ENCODE measurements at regions not wholly inside any gene's neighbourhood (a gene's known extent, or its start where the extent isn't known, plus 50 kb on each side); places are given as distances from the start of the nearest gene placed in this dataset.

- TF ChIP-seq EZH2 (IDR thresholded peaks at IDR 0.05; ENCODE audit: borderline replicate concordance, control insufficient read depth, low read depth, low read length) (no peak), MEF2B (IDR thresholded peaks at IDR 0.05; ENCODE audit: partially characterized antibody, poor library complexity, severe bottlenecking) (no peak), TCF12 (IDR thresholded peaks at IDR 0.05; ENCODE audit: low read depth, low read length) (no peak), CBFB (IDR thresholded peaks at IDR 0.05; ENCODE audit: low read depth) (no peak), ZBED1 (IDR thresholded peaks at IDR 0.05; ENCODE audit: borderline replicate concordance) (no peak), RFX5 (IDR thresholded peaks at IDR 0.05; ENCODE audit: low read depth, low read length) (no peak), ZZZ3 (IDR thresholded peaks at IDR 0.05; ENCODE audit: control insufficient read depth, insufficient read length, low read depth) (no peak)
- TF ChIP-seq, protein P1, sequence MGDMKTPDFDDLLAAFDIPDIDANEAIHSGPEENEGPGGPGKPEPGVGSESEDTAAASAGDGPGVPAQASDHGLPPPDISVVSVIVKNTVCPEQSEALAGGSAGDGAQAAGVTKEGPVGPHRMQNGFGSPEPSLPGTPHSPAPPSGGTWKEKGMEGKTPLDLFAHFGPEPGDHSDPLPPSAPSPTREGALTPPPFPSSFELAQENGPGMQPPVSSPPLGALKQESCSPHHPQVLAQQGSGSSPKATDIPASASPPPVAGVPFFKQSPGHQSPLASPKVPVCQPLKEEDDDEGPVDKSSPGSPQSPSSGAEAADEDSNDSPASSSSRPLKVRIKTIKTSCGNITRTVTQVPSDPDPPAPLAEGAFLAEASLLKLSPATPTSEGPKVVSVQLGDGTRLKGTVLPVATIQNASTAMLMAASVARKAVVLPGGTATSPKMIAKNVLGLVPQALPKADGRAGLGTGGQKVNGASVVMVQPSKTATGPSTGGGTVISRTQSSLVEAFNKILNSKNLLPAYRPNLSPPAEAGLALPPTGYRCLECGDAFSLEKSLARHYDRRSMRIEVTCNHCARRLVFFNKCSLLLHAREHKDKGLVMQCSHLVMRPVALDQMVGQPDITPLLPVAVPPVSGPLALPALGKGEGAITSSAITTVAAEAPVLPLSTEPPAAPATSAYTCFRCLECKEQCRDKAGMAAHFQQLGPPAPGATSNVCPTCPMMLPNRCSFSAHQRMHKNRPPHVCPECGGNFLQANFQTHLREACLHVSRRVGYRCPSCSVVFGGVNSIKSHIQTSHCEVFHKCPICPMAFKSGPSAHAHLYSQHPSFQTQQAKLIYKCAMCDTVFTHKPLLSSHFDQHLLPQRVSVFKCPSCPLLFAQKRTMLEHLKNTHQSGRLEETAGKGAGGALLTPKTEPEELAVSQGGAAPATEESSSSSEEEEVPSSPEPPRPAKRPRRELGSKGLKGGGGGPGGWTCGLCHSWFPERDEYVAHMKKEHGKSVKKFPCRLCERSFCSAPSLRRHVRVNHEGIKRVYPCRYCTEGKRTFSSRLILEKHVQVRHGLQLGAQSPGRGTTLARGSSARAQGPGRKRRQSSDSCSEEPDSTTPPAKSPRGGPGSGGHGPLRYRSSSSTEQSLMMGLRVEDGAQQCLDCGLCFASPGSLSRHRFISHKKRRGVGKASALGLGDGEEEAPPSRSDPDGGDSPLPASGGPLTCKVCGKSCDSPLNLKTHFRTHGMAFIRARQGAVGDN (IDR thresholded peaks at IDR 0.05) = no peak
- TF ChIP-seq, protein P2, sequence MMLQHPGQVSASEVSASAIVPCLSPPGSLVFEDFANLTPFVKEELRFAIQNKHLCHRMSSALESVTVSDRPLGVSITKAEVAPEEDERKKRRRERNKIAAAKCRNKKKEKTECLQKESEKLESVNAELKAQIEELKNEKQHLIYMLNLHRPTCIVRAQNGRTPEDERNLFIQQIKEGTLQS (IDR thresholded peaks at IDR 0.05; ENCODE audit: borderline replicate concordance, extremely low read depth, low read depth, low read length) = no peak
Measured at GRCh38 chr13:68369739-68370138, 1139.6 kb upstream of the PCDH9 start (continued).

- WGBS (ENCODE audit: insufficient coverage, insufficient replicate concordance, low lambda C conversion rate, missing lambda C conversion rate) = 2% methylated on average over 2 of the region's 2 CpGs
- in situ Hi-C loops (cut with MboI) = no loop called here
- no peak for ATAC-seq
- TF ChIP-seq SMAD1 (IDR thresholded peaks at IDR 0.05; ENCODE audit: low read depth, partially characterized antibody) (no peak), DPF2 (IDR thresholded peaks at IDR 0.05) (no peak), ZNF592 (IDR thresholded peaks at IDR 0.05) (no peak), BHLHE40 (IDR thresholded peaks at IDR 0.05; ENCODE audit: borderline replicate concordance in 1 of 2, low read depth in 2 of 2, low read length in 1 of 2) (no peak)
- TF ChIP-seq, protein P3, sequence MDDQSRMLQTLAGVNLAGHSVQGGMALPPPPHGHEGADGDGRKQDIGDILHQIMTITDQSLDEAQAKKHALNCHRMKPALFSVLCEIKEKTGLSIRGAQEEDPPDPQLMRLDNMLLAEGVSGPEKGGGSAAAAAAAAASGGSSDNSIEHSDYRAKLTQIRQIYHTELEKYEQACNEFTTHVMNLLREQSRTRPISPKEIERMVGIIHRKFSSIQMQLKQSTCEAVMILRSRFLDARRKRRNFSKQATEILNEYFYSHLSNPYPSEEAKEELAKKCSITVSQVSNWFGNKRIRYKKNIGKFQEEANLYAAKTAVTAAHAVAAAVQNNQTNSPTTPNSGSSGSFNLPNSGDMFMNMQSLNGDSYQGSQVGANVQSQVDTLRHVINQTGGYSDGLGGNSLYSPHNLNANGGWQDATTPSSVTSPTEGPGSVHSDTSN (IDR thresholded peaks at IDR 0.05; ENCODE audit: insufficient replicate concordance, low read depth, low read length) = no peak
Measured at GRCh38 chr13:68368922-68369321, 1138.8 kb upstream of the PCDH9 start.

More at GRCh38 chr13:68368922-68369321, 1138.8 kb upstream of the PCDH9 start:
- Histone ChIP-seq H3K79me2 (ENCODE audit: control insufficient read depth, insufficient read depth, low read length) (no peaks in the 10 kb centered on the region), H3K36me3 (ENCODE audit: control insufficient read depth in 2 of 2, insufficient read depth in 2 of 2, low read length in 1 of 2) (no peaks in the 10 kb centered on the region), H3K4me2 (ENCODE audit: control insufficient read depth, insufficient read depth) (no peak overlapping the region), H4K20me1 (ENCODE audit: control insufficient read depth, insufficient read depth) (no peaks in the 10 kb centered on the region), H2AFZ (ENCODE audit: control insufficient read depth, low read depth, low read length) (no peak overlapping the region), H3K27ac (ENCODE audit: control insufficient read depth, insufficient read depth) (no peak overlapping the region), H3K9ac (ENCODE audit: control insufficient read depth, insufficient read depth, low read length) (no peak overlapping the region), H3K4me3 (no peak overlapping the region), H3K9me3 (replicated peaks; ENCODE audit: control insufficient read depth, insufficient read depth, low read length) (no peaks in the 10 kb centered on the region), H3K27me3 (replicated peaks in 1 of 2; ENCODE audit: control insufficient read depth in 2 of 2, insufficient read depth in 2 of 2, low read length in 1 of 2) (no peaks in the 10 kb centered on the region), H3K4me1 (ENCODE audit: control insufficient read depth, insufficient read depth, low read length) (no peaks in the 10 kb centered on the region)
- BruUV-seq (replicated peaks) = no TSS peak
- FAIRE-seq = no peak
- ChIA-PET CTCF (interaction anchor here (1.2 kb wide), 1 partner anchor 29 kb away, joined by 3 read pairs; no protein-coding TSS in a partner anchor), POLR2A (no interaction called here), SMC1A (ENCODE audit: uncharacterized antibody, unreplicated experiment) (no interaction called here), RAD21 (ENCODE audit: unreplicated experiment) (no interaction called here)
- intact Hi-C loops (cut with micrococcal nuclease; ENCODE audit: unreplicated experiment) = no loop called here
- no peak for DNase-seq (ENCODE audit: low read depth, low spot score)
